Activated naive CD8-positive, alpha-beta T cell treated with anti-CD3 and anti-CD28 coated beads, Interleukin-2, amount 10 ng/mL, durations not matched to agents 7 days and 5 days (primary cell): ENCODE measurements at regions not wholly inside any gene's neighbourhood (a gene's known extent, or its start where the extent isn't known, plus 50 kb on each side); places are given as distances from the start of the nearest gene placed in this dataset.

Source experiments
- ATAC-seq: fragments of 150-1000 bp; cut with Tn5 transposase; one replicate; pipeline ENCODE4 v1.10.0; 2021; ENCODE audit warnings: low read depth, moderate library complexity
- POLR2A ChIA-PET: fragments of 350-600 bp; sonication (Branson Sonifier 250); formaldehyde crosslinking; loops from one replicate; lab custom pipeline; 2021; ENCODE audit warnings: antibody characterized with exemption; lab: Charles Lee
- DNase-seq: peaks from one replicate; pipeline ENCODE4 v3.0.0; 2021
- H3K27ac Mint-ChIP-seq: one replicate; pipeline ENCODE4 v1.8.0; 2022; ENCODE audit warnings: mild to moderate bottlenecking, mixed read lengths
- H3K27me3 Mint-ChIP-seq: one replicate; pipeline ENCODE4 v1.8.0; 2022; ENCODE audit warnings: mild to moderate bottlenecking, moderate library complexity, mixed read lengths
- H3K36me3 Mint-ChIP-seq: one replicate; pipeline ENCODE4 v1.8.0; 2021; ENCODE audit warnings: mild to moderate bottlenecking, mixed read lengths
- H3K4me1 Mint-ChIP-seq: one replicate; pipeline ENCODE4 v1.8.0; 2021; ENCODE audit warnings: mixed read lengths
- H3K4me3 Mint-ChIP-seq: one replicate; pipeline ENCODE4 v1.8.0; 2022; ENCODE audit warnings: mild to moderate bottlenecking, moderate library complexity, mixed read lengths
- H3K9me3 Mint-ChIP-seq: one replicate; pipeline ENCODE4 v1.8.0; 2021; ENCODE audit warnings: mixed read lengths

- no peak overlapping the region for H3K4me3 Mint-ChIP-seq
- H3K4me1 Mint-ChIP-seq: no peaks in the 10 kb centered on the region
- ATAC-seq: no peak
- POLR2A ChIA-PET: no interaction called here
- H3K9me3 Mint-ChIP-seq: no peaks in the 10 kb centered on the region
- no peak overlapping the region for H3K27ac Mint-ChIP-seq
- DNase-seq: no peak
- no peaks in the 10 kb centered on the region for H3K36me3 Mint-ChIP-seq
- no peaks in the 10 kb centered on the region for H3K27me3 Mint-ChIP-seq
Observed at GRCh38 chrX:35696760-35697234, 101.3 kb upstream of the MAGEB16 start.

GRCh38 chrX:35699642-35700041 is 98.5 kb upstream of the MAGEB16 start:
- H3K4me1 Mint-ChIP-seq: no peaks in the 10 kb centered on the region

GRCh38 chrX:35700121-35700520 is 98.0 kb upstream of the MAGEB16 start:
- Mint-ChIP-seq H3K27me3 (no peaks in the 10 kb centered on the region), H3K36me3 (no peaks in the 10 kb centered on the region), H3K4me3 (no peak overlapping the region), H3K9me3 (no peaks in the 10 kb centered on the region), H3K27ac (no peak overlapping the region), H3K4me1 (no peaks in the 10 kb centered on the region)
- no peak for DNase-seq
- ATAC-seq: no peak
- POLR2A ChIA-PET: no interaction called here

More at GRCh38 chrX:35699642-35700041, 98.5 kb upstream of the MAGEB16 start:
- H3K36me3 Mint-ChIP-seq: no peaks in the 10 kb centered on the region
- H3K27ac Mint-ChIP-seq: no peak overlapping the region
- no peak overlapping the region for H3K4me3 Mint-ChIP-seq
- no peaks in the 10 kb centered on the region for H3K27me3 Mint-ChIP-seq
- POLR2A ChIA-PET: no interaction called here
- ATAC-seq (no peak), DNase-seq (no peak)
- no peaks in the 10 kb centered on the region for H3K9me3 Mint-ChIP-seq

- POLR2A ChIA-PET: no interaction called here
- ATAC-seq: no peak
- Mint-ChIP-seq H3K36me3 (no peaks in the 10 kb centered on the region), H3K27me3 (no peaks in the 10 kb centered on the region), H3K4me1 (no peaks in the 10 kb centered on the region), H3K27ac (no peak overlapping the region), H3K9me3 (no peaks in the 10 kb centered on the region), H3K4me3 (no peak overlapping the region)
- no peak for DNase-seq
Observed at GRCh38 chrX:35711281-35711680, 86.9 kb upstream of the MAGEB16 start.

GRCh38 chrX:35722128-35722527 is 76.0 kb upstream of the MAGEB16 start:
- POLR2A ChIA-PET: no interaction called here
- Mint-ChIP-seq H3K36me3 (no peaks in the 10 kb centered on the region), H3K4me3 (no peak overlapping the region), H3K27me3 (no peaks in the 10 kb centered on the region), H3K4me1 (no peaks in the 10 kb centered on the region), H3K9me3 (no peaks in the 10 kb centered on the region), H3K27ac (no peak overlapping the region)
- no peak for DNase-seq
- no peak for ATAC-seq

GRCh38 chrX:35726176-35726575 is 72.0 kb upstream of the MAGEB16 start:
- Mint-ChIP-seq H3K27ac (no peak overlapping the region), H3K27me3 (no peaks in the 10 kb centered on the region)
- DNase-seq: no peak

GRCh38 chrX:35728481-35728880 is 69.7 kb upstream of the MAGEB16 start:
- no peaks in the 10 kb centered on the region for H3K36me3 Mint-ChIP-seq

More at GRCh38 chrX:35726176-35726575, 72.0 kb upstream of the MAGEB16 start:
- no peaks in the 10 kb centered on the region for H3K9me3 Mint-ChIP-seq
- POLR2A ChIA-PET: no interaction called here
- no peaks in the 10 kb centered on the region for H3K36me3 Mint-ChIP-seq
- H3K4me1 Mint-ChIP-seq: no peaks in the 10 kb centered on the region
- no peak for ATAC-seq
- no peak overlapping the region for H3K4me3 Mint-ChIP-seq

GRCh38 chrX:35733879-35734278 is 64.3 kb upstream of the MAGEB16 start:
- DNase-seq (no peak), ATAC-seq (no peak)
- no peaks in the 10 kb centered on the region for H3K36me3 Mint-ChIP-seq
- H3K27me3 Mint-ChIP-seq: no peaks in the 10 kb centered on the region
- peaks cover 2% of the 10 kb centered on the region for H3K9me3 Mint-ChIP-seq
- no peak overlapping the region for H3K4me3 Mint-ChIP-seq
- POLR2A ChIA-PET: no interaction called here
- H3K27ac Mint-ChIP-seq: no peak overlapping the region
- no peaks in the 10 kb centered on the region for H3K4me1 Mint-ChIP-seq

More at GRCh38 chrX:35728481-35728880, 69.7 kb upstream of the MAGEB16 start:
- ATAC-seq: no peak
- Mint-ChIP-seq H3K27ac (no peak overlapping the region), H3K4me3 (no peak overlapping the region), H3K9me3 (peaks cover 2% of the 10 kb centered on the region), H3K4me1 (no peaks in the 10 kb centered on the region), H3K27me3 (no peaks in the 10 kb centered on the region)
- DNase-seq: no peak
- POLR2A ChIA-PET: no interaction called here

- Mint-ChIP-seq H3K27ac (peak overlapping the region; percentile 61), H3K36me3 (no peaks in the 10 kb centered on the region), H3K4me3 (no peak overlapping the region), H3K9me3 (no peaks in the 10 kb centered on the region), H3K4me1 (no peaks in the 10 kb centered on the region), H3K27me3 (no peaks in the 10 kb centered on the region)
- POLR2A ChIA-PET: no interaction called here
- no peak for DNase-seq
- no peak for ATAC-seq
Observed at GRCh38 chrX:35741142-35741541, 57.0 kb upstream of the MAGEB16 start.

GRCh38 chrX:35743331-35743730 is 54.8 kb upstream of the MAGEB16 start:
- Mint-ChIP-seq H3K36me3 (no peaks in the 10 kb centered on the region), H3K27ac (no peak overlapping the region), H3K9me3 (no peaks in the 10 kb centered on the region), H3K4me1 (no peaks in the 10 kb centered on the region), H3K4me3 (no peak overlapping the region), H3K27me3 (no peaks in the 10 kb centered on the region)
- no peak for DNase-seq
- POLR2A ChIA-PET: no interaction called here
- ATAC-seq: no peak
